Endothelial cell of hepatic sinusoid (primary cell): ENCODE measurements at regions not wholly inside any gene's neighbourhood (a gene's known extent, or its start where the extent isn't known, plus 50 kb on each side); places are given as distances from the start of the nearest gene placed in this dataset.

Experiments
- in situ Hi-C: cut with HindIII; loops from 2 replicates; pipeline ENCODE4 v1.10.0; 2017; ENCODE audit warnings: low sequenced_read_pairs

DNA sequence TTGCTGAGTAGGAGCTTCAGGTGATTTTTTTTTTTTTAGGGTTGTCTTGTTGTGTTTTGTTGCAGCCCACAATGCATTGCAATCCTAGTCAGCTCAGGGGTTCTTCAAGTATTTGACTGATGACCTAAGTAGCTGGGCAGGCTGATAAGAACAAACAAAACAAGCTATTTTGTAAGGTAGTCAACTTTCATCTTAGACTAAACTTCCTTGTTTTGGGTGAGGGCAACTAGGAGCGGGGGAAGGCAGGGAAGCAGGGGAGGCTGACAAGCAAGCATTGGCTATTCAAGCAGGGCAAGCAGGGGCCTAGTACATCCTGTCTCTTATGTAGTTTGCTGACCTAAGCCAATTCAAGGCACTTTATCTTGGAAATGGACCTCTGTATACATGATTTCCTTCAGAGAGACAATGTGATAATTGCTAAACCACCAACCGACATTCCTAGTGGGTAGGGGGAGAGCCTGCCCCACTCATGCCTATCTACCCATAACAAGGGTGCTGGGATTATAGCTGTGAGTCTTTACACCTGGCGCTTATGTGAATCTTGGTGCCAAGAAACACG lies 163.3 kb upstream of the PRKCQ start:
- in situ Hi-C loops = no loop called here

- in situ Hi-C loops = no loop called here
Observed at GRCh38 chr10:6741541-6741941, 161.5 kb upstream of the PRKCQ start.

GRCh38 chr10:6739530-6740174 lies 159.6 kb upstream of the PRKCQ start:
- in situ Hi-C loops = no loop called here

- in situ Hi-C loops = no loop called here
Observed at GRCh38 chr10:6738112-6738768, 158.2 kb upstream of the PRKCQ start.

GRCh38 chr10:6737758-6738111 lies 157.7 kb upstream of the PRKCQ start:
- in situ Hi-C loops = no loop called here

DNA sequence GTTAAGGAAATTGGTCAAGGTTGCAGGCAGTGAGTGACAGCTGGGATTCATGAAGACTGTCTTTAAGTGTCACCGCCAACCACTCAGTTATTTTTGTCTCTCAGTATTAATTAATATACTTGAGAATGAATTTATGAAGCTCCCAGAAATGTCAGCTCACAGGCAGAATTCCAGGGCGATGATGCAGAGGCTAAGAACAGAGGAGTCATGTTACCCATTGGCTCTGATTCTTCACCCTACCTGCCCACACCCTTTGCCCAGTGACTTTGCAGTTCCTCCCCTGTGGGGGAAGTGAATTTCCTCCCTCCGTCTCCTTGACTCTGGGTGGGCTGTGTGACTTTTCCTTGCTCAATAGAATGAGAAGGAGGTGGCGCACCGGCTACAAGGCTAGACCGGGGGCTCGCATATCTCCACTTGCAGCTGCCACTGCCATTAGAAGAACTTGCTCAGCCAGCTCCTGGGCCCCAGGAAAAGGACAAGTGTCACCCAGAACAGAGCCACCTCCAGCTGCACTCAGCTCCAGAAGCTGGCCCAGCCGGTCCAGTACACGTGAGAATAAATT lies 157.1 kb upstream of the PRKCQ start:
- in situ Hi-C loops = no loop called here

- in situ Hi-C loops = no loop called here
Observed at GRCh38 chr10:6734286-6734685, 154.2 kb upstream of the PRKCQ start.

DNA sequence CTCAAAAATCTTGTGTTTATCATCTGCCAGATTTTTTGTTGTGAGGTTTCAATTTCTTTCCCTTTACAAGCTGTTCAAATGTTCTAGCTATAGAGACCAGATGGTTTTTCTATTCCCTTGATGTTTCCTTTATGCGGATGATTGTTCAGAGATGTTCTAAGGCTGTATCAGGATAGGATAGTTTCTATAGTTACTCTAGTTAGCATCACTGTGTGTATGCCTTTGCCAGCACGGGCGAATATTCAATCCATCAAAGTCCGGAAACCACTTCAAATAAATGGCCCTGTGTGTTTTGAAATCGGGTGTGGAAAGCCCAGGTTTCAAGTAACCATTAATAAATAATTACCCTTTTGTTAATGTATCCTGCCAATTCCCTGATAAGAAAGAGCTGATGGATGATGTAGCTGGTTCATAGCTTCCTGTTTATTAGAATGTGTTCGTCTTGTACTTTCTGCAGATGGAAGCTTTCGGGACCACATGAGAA lies 149.8 kb upstream of the PRKCQ start:
- in situ Hi-C loops = no loop called here

GRCh38 chr10:6729071-6729774 lies 149.1 kb upstream of the PRKCQ start:
- in situ Hi-C loops = no loop called here

GRCh38 chr10:6726924-6727323 lies 146.8 kb upstream of the PRKCQ start:
- in situ Hi-C loops = no loop called here

DNA sequence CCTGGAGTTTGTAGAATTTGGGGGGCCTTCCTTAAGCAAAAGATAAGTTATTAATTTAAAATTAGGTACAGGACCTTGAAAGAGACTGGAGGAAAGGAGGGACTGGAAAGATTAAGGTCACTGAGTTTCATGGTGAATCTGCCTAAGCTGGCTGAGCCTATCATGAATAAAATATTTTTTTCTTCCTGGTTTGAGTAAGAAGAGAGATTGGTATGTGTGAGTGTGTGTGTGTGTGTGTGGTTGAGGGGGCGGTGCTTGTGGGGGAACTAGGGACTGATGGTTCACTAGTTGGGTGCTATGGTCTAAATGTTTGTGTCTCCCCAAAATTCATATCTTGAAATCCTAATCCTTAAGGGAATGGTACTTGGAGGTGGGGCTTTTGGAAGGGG lies 142.5 kb upstream of the PRKCQ start:
- in situ Hi-C loops = loop anchor here (5.0 kb wide), 1 partner anchor 40 kb away; no protein-coding TSS in a partner anchor

GRCh38 chr10:6721964-6722615 lies 142.0 kb upstream of the PRKCQ start:
- in situ Hi-C loops = loop anchor here (5.0 kb wide), 1 partner anchor 40 kb away; no protein-coding TSS in a partner anchor

DNA sequence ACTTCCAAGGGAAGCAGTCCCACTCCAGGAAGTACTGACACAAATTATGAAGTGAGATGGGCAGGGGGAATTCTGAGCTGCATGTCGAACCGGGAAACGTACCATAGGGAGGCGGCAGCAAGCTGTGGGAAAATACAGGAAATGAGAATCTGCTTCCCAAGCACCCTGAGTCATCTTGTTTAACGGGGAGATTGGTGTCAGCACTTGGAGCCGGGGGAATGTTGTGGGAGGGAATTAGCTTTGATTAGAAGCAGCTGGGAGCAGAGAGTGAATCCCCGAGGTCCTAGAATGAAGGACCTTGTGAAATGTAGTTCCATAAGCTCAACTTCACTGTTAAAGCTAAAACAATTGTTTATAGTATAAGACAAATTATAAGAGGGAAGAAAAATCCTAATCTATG lies 141.4 kb upstream of the PRKCQ start:
- in situ Hi-C loops = loop anchor here (5.0 kb wide), 1 partner anchor 39 kb away; no protein-coding TSS in a partner anchor

- in situ Hi-C loops = no loop called here
Observed at GRCh38 chr10:6719561-6719960, 139.5 kb upstream of the PRKCQ start.

GRCh38 chr10:6718550-6718949 lies 138.5 kb upstream of the PRKCQ start:
- in situ Hi-C loops = no loop called here

GRCh38 chr10:6716516-6716915 lies 136.4 kb upstream of the PRKCQ start:
- in situ Hi-C loops = no loop called here

DNA sequence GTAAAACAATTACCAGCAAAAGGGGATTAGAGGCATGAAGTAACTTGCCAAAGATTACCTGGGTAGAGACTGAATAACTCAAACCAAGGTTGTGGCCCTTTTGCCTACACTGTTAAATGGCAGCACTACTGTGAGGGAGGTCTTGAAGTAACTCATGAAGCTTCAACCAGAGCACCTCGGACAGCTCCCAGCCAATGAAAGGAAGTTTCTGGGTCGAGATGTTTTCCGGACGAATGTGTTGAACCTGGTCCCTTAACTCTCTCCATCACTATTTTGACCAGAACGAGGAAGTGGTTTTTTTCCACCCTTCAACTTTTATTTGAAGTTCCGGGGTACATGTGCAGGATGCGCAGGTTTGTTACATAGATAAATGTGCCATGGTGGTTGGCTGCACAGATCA lies 133.6 kb upstream of the PRKCQ start:
- in situ Hi-C loops = no loop called here

- in situ Hi-C loops = no loop called here
Observed at GRCh38 chr10:6713120-6713519, 133.0 kb upstream of the PRKCQ start.

GRCh38 chr10:6711881-6712280 lies 131.8 kb upstream of the PRKCQ start:
- in situ Hi-C loops = no loop called here

- in situ Hi-C loops = no loop called here
Observed at GRCh38 chr10:6711408-6711841, 131.3 kb upstream of the PRKCQ start.

GRCh38 chr10:6707352-6707751 lies 127.3 kb upstream of the PRKCQ start:
- in situ Hi-C loops = no loop called here
